K562 (cell line): ENCODE measurements at regions not wholly inside any gene's neighbourhood (a gene's known extent, or its start where the extent isn't known, plus 50 kb on each side); places are given as distances from the start of the nearest gene placed in this dataset.

Source experiments
- ATAC-seq: fragments of 200-7000 bp; cut with Tn5 transposase; 3 replicates; pipeline ENCODE4 v1.9.1; 2020; ENCODE audit warnings: moderate library complexity
- BruUV-seq: library from RNA; stranded (reverse); fragments of 400-500 nt; replicated peaks from 2 replicates; lab custom pipeline; 2021; lab: Mats Ljungman, UMichigan
- CTCF ChIA-PET: fragments of 300-600 bp; formaldehyde crosslinking; extraction: SDS; loops from one replicate; lab custom pipeline; 2021; ENCODE audit warnings: low intra/inter-chr PET ratio; lab: Yijun Ruan, JAX
- POLR2A ChIA-PET: fragments of 300-600, 350-650 bp; sonication (Branson Sonifier 250); formaldehyde crosslinking; extraction: SDS; loops from one replicate; lab custom pipeline; 2021; ENCODE audit warnings: antibody characterized with exemption, inconsistent platforms; lab: Yijun Ruan, JAX
- DNase-seq, 4 experiments: peaks; one replicate each; pipeline versions ENCODE4 v3.0.0 to v3.0.0-alpha.2; 2011 to 2018; ENCODE audit warnings: low spot score in 3 of 4, mixed read lengths in 3 of 4; ENCODE audit errors: extremely low read depth in 1 of 4
- FAIRE-seq: peaks from 2 replicates; lab custom pipeline; 2011; peaks lifted over from hg19 to GRCh38; lab: Jason Lieb, UNC
- H2AFZ ChIP-seq: 2 replicates; pipeline ENCODE4 v1.6.0; 2011; ENCODE audit warnings: low read depth, low read length, control low read depth, inconsistent platforms
- H3K27ac ChIP-seq: fragments of 200-600 bp; 3 replicates; pipeline ENCODE4 v1.8.0; 2011; ENCODE audit warnings: low read depth, mild to moderate bottlenecking, control low read depth, inconsistent platforms, low read length, moderate library complexity, mixed read lengths; ENCODE audit errors: extremely low read depth
- H3K27me3 ChIP-seq, 2 experiments: fragments of 300-600 bp in 1 of 2; 2 replicates in 1 of 2; 3 replicates in 1 of 2; pipeline versions ENCODE4 v1.6.0 to v1.8.0; 2011; ENCODE audit warnings: inconsistent platforms in 2 of 2, low read length in 2 of 2, mild to moderate bottlenecking in 1 of 2, mixed read lengths in 1 of 2, moderate library complexity in 1 of 2; ENCODE audit not compliant: control insufficient read depth in 2 of 2, insufficient read depth in 2 of 2
- H3K36me3 ChIP-seq: fragments of 300-600 bp; 3 replicates; pipeline ENCODE4 v1.8.0; 2011; ENCODE audit warnings: mild to moderate bottlenecking, low read length, inconsistent platforms; ENCODE audit not compliant: control insufficient read depth, insufficient read depth
- H3K4me1 ChIP-seq, 2 experiments: fragments of 200-600 bp in 1 of 2; replicated peaks in 1 of 2; 2 replicates in 1 of 2; 3 replicates in 1 of 2; pipeline versions ENCODE4 v1.5.1 to v1.8.0; 2011; ENCODE audit warnings: inconsistent platforms in 2 of 2, low read length in 2 of 2, mild to moderate bottlenecking in 1 of 2, mixed read lengths in 1 of 2, moderate library complexity in 1 of 2; ENCODE audit not compliant: control insufficient read depth in 2 of 2, insufficient read depth in 2 of 2
- H3K4me2 ChIP-seq: 2 replicates; pipeline ENCODE4 v1.6.1; 2011; ENCODE audit warnings: low read length, control low read depth, inconsistent platforms, mixed read lengths; ENCODE audit not compliant: insufficient read depth
- H3K4me3 ChIP-seq: fragments of 200-600 bp; sonication (generic), shearing (Covaris generic); 2 replicates; pipeline ENCODE4 v1.5.1; 2016; ENCODE audit warnings: control low read depth, inconsistent platforms
- H3K79me2 ChIP-seq: fragments of 200-600 bp; 3 replicates; pipeline ENCODE4 v1.8.0; 2011; ENCODE audit warnings: low read length, inconsistent platforms; ENCODE audit not compliant: control insufficient read depth, insufficient read depth
- H3K9ac ChIP-seq, 2 experiments: 2 replicates each; pipeline versions ENCODE4 v1.6.0 to v1.6.1; 2011; ENCODE audit warnings: low read depth in 2 of 2, low read length in 2 of 2, control low read depth in 1 of 2, inconsistent platforms in 1 of 2, mild to moderate bottlenecking in 1 of 2, mixed read lengths in 1 of 2; ENCODE audit not compliant: insufficient read depth in 1 of 2
- H3K9me1 ChIP-seq: one replicate; pipeline ENCODE4 v1.6.0; 2011; ENCODE audit warnings: inconsistent platforms, mild to moderate bottlenecking, low read length, moderate library complexity; ENCODE audit not compliant: control insufficient read depth, insufficient read depth
- H3K9me3 ChIP-seq: replicated peaks from 2 replicates; pipeline ENCODE4 v1.5.1; 2011; ENCODE audit warnings: low read depth, low read length, inconsistent platforms; ENCODE audit not compliant: control insufficient read depth, insufficient read depth
- H4K20me1 ChIP-seq: replicated peaks from 2 replicates; pipeline ENCODE4 v1.6.1; 2011; ENCODE audit warnings: low read length, inconsistent platforms, mixed read lengths; ENCODE audit not compliant: control insufficient read depth, insufficient read depth
- CTCFL ChIP-seq: IDR thresholded peaks from 2 replicates; pipeline ENCODE4 v1.6.1; 2011; ENCODE audit warnings: borderline replicate concordance, low read depth, mild to moderate bottlenecking, moderate library complexity, low read length; ENCODE audit not compliant: insufficient read depth, poor library complexity, severe bottlenecking
- ELF1 ChIP-seq: fragments of 200-800 bp; sonication (Bioruptor generic); IDR thresholded peaks from 2 replicates; pipeline ENCODE4 v1.6.1; 2016; ENCODE audit warnings: missing genetic modification characterization, missing compliant biosample characterization
- ELF2 ChIP-seq: fragments of 250-450 bp; sonication (Bioruptor Pico); IDR thresholded peaks from 2 replicates; pipeline ENCODE4 v1.5.0; 2021; ENCODE audit warnings: mild to moderate bottlenecking
- FUS ChIP-seq: fragments of 200-400 bp; formaldehyde crosslinking; optimal IDR thresholded peaks from 2 replicates; pipeline ENCODE3; 2017; ENCODE audit warnings: low read depth, low read length
- MTA2 ChIP-seq: fragments of 450-650 bp; IDR thresholded peaks from 2 replicates; pipeline ENCODE4 v1.6.1; 2016; ENCODE audit warnings: low read depth
- PTTG1 ChIP-seq: fragments of 450-650 bp; IDR thresholded peaks from 2 replicates; pipeline ENCODE4 v1.6.1; 2016; ENCODE audit warnings: low read depth, mild to moderate bottlenecking, missing genetic modification characterization, missing compliant biosample characterization
- SAFB2 ChIP-seq: fragments of 200-400 bp; formaldehyde crosslinking; IDR thresholded peaks from 2 replicates; pipeline ENCODE4 v1.6.1; 2018; ENCODE audit warnings: borderline replicate concordance, low read length, low read depth, moderate library complexity; ENCODE audit not compliant: severe bottlenecking
- SIN3B ChIP-seq: fragments of 450-650 bp; IDR thresholded peaks from 2 replicates; pipeline ENCODE4 v1.6.1; 2017; ENCODE audit warnings: low read depth, mild to moderate bottlenecking, moderate library complexity
- SOX6 ChIP-seq: fragments of 450-650 bp; IDR thresholded peaks from 2 replicates; pipeline ENCODE4 v1.6.1; 2014; ENCODE audit warnings: mild to moderate bottlenecking
- UBTF ChIP-seq, 2 experiments: IDR thresholded peaks; 2 replicates each; pipeline ENCODE4 v1.6.1; 2012; ENCODE audit warnings: improper control_type of control experiment in 2 of 2, low read depth in 2 of 2, low read length in 2 of 2, borderline replicate concordance in 1 of 2
- ZNF140 ChIP-seq: fragments of 250-450 bp; sonication (Bioruptor Pico); IDR thresholded peaks from 2 replicates; pipeline ENCODE4 v1.8.0; 2021; ENCODE audit warnings: moderate library complexity, mild to moderate bottlenecking, inconsistent platforms
- ZNF740 ChIP-seq, 3 experiments: fragments of 200-800 bp in 1 of 3; sonication (Bioruptor generic) in 1 of 3; sonication (generic) in 1 of 3; formaldehyde crosslinking in 1 of 3; IDR thresholded peaks; 2 replicates each; pipeline versions ENCODE4 v1.6.1 to v1.8.0; 2016 to 2022; ENCODE audit warnings: mild to moderate bottlenecking in 2 of 3, missing compliant biosample characterization in 2 of 3, missing genetic modification characterization in 2 of 3, missing genetic modification reagents in 1 of 3
- ZNF778 ChIP-seq: fragments of 450-650 bp; formaldehyde crosslinking; IDR thresholded peaks from 2 replicates; pipeline ENCODE4 v1.4.0; 2020; ENCODE audit warnings: mild to moderate bottlenecking, moderate library complexity
- WGBS: fragments of 100-300 bp; shearing (Covaris generic); methylation state at CpG from one replicate; pipeline ENCODE4 v1.1.6; 2016; ENCODE audit warnings: low coverage, mixed read lengths; ENCODE audit not compliant: insufficient coverage; ENCODE audit errors: missing lambda C conversion rate; 5-methylcytosine and 5-hydroxymethylcytosine counted together
- in situ Hi-C: fragments of 300-500 bp; cut with MboI; formaldehyde crosslinking; loops from 4 replicates; pipeline ENCODE4 v1.15.0; 2018; ENCODE audit warnings: inconsistent platforms, mixed read lengths
- intact Hi-C: fragments of 100-400 bp; cut with micrococcal nuclease; formaldehyde crosslinking; loops from 2 replicates; pipeline ENCODE4 v1.14.2; 2022

GRCh38 chr1:82801176-82801575 is 1000.4 kb downstream of the ADGRL2 start:
- H3K4me3 ChIP-seq, result no peak overlapping the region
- CTCF ChIA-PET, result no interaction called here
- ATAC-seq, result no peak
- no TSS peak for BruUV-seq
- no peak overlapping the region for H3K4me2 ChIP-seq
- no peak overlapping the region for H3K27ac ChIP-seq
- TF ChIP-seq SOX6 (no peak), FUS (no peak), ELF1 (tag) (no peak), SIN3B (no peak), SAFB2 (no peak), MTA2 (no peak), ZNF778 (no peak), UBTF (IDR thresholded peaks at IDR 0.05; ENCODE audit: borderline replicate concordance in 1 of 2, low read depth in 2 of 2, low read length in 2 of 2) (no peak), ZNF140 (CRISPR knock-in tag) (no peak), CTCFL (no peak), ELF2 (CRISPR knock-in tag) (no peak), PTTG1 (tag) (no peak), ZNF740 (CRISPR knock-in tag; IDR thresholded peaks at IDR 0.05) (no peak), ZNF740 (tag; IDR thresholded peaks at IDR 0.05) (no peak)
- H3K4me1 ChIP-seq, result no peaks in the 10 kb centered on the region
- H3K27me3 ChIP-seq, result no peaks in the 10 kb centered on the region
- POLR2A ChIA-PET, result no interaction called here
- FAIRE-seq, result no peak
- in situ Hi-C loops, result no loop called here
- no peak for DNase-seq
- H3K36me3 ChIP-seq, result no peaks in the 10 kb centered on the region
- H3K79me2 ChIP-seq, result no peaks in the 10 kb centered on the region
- no peak overlapping the region for H2AFZ ChIP-seq
- no peaks in the 10 kb centered on the region; the same call in 1 of the 2 replicates for H3K9me3 ChIP-seq
- intact Hi-C loops, result no loop called here
- H4K20me1 ChIP-seq, result no peaks in the 10 kb centered on the region
- 0% methylated on average over 2 of the region's 2 CpGs for WGBS
- no peaks in the 10 kb centered on the region for H3K9me1 ChIP-seq
- no peak overlapping the region for H3K9ac ChIP-seq
